NCI-H2227 treated with DMSO at 0.1 percent for 48 hours (cell line): ENCODE measurements at regions not wholly inside any gene's neighbourhood (a gene's known extent, or its start where the extent isn't known, plus 50 kb on each side); places are given as distances from the start of the nearest gene placed in this dataset.

Source experiments
- DNase-seq: peaks from one replicate; lab custom pipeline; 2025; lab: John Stamatoyannopoulos, UW

GRCh38 chr7:25847336-25848070 is 304.5 kb upstream of the NFE2L3 start:
- no peak for DNase-seq

DNA sequence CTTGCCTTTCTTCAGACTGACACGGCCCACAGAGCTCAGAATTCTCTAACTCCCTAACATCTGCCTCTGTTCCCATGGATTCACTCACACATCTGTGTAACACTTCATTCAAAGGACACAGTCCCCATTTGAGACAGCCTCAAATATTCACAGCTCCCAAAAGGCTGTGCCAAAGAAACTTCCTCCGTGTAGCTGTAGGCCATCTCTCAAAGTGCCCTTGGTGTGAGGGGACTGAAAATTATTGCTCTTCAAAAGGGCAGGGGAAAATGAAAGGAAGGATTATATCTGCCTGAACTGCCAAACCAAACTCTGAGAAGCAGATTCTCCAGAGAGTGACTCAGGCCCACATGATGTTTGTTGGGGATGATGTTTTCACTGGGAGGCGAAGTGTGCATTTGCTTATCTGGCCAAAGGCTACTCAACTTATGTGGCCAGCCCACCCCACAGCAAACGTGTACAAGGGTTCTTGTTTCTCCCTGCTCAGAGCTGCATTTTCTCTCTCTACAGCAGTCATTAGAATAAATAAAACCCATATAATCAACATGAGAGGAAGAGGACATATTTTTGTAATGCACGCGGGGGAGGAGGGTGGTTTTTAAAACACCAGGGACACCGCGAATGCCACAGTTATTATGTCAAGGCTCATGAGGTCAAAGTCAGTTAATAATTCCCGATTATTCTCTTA is 302.4 kb upstream of the NFE2L3 start:
- DNase-seq = no peak

GRCh38 chr7:25850216-25850615 is 301.8 kb upstream of the NFE2L3 start:
- DNase-seq = no peak

- no peak for DNase-seq
Observed at GRCh38 chr7:25850735-25851134, 301.3 kb upstream of the NFE2L3 start.

DNA sequence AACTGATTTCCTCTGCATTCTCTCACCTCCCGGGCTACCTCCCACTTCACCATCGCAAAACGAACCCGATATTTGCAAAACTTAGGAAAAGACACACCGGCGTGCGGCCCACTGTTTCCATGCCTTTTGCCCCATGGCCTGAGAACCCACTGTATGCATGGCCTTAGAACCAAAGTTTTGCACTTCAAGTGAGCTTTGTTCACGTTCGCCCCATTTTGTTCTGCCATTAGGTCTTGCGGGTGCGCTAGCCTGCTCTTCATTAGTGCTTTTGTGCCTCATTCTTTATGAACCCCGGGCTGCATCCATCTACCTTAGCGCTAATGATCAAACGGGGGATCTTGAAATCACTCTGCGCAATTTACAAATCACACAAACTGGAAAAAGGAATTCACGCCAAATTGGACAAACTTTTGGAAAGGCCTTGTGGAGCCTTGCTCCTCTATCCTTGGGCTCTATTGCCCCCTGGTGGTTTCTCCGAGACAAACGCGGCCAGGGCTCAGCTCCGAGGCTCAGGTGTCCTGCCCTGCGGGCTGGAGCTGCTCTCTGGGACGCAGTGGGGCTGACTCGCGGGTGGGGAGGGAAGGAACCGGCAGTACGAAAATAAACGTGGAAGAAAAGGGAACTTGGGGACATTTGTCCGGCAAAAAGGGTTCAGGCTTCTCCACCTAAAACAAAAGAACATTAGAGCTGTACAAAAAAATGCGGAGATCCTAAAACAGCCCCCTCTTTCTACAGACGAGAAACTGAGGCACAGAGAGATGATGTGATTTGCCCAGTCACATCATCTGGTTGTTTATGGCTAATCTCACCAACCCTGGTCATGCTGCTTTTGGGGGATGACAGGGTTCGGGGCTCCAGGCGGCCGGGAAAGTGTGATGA is 300.4 kb upstream of the NFE2L3 start:
- DNase-seq = peak; percentile 68

- DNase-seq = peak; percentile 37
Observed at GRCh38 chr7:25852211-25852938, 299.6 kb upstream of the NFE2L3 start.

- DNase-seq = no peak
Observed at GRCh38 chr7:25852939-25853271, 299.1 kb upstream of the NFE2L3 start.

DNA sequence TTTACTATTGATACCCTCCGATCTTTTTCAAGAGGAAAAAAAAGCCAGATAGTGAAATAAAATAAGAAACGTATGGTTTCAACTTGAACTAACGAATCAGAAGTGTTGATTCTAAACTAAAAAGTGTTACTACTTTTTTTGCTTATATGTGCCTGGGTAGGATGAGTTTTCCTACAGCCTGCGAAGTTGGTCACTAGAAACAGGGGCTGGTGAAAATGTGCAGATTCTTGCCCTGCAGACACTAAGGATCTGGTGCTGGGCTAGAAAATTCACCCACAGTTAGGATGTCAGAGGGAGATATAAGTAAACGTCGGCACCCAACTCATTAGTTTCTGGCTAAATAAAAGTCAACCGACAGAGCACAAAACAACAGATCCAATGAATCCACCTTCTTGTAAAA is 298.7 kb upstream of the NFE2L3 start:
- no peak for DNase-seq

GRCh38 chr7:25854059-25854458 is 297.9 kb upstream of the NFE2L3 start:
- DNase-seq = no peak

DNA sequence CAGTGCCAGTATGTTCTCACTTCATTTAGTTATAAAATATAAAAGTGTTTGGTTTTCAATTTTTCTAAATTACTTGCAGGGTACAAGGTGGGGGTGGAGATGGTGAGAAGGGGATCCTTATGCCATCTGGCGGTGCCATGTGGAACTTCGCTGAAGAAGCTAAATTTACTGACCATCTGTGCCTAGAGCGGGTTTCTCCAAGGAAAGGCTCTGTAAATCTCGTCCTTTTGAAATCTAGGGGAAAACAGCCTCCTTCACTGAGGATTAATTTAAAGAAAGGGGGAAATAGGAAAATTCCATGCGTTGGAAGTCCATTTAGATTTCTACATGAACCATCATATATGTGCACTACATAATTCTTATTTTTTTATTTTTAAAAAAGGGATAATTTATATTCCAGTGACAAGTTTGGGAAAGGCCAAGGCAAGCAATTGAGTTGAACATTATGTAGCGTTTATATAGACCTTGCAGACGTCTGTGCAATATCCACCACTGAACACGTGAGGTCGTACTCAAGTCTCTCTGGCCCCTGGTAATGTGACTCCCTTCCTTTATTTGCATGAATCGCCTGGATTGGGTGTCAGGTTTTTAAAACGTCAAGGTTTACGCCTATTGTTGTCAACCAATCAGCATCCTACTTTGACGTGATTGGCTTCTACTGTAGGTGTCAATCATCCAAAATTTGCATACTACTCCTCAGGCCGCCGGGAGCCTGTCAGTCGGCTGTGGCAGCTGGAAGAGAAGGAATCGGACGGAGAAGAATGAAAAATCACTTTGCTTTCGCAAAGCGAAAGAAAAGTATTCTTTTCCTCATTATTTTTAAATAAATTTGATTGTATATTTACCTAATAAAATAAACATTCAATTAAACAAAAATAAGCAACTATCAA is 297.1 kb upstream of the NFE2L3 start:
- peak; percentile 97 for DNase-seq

DNA sequence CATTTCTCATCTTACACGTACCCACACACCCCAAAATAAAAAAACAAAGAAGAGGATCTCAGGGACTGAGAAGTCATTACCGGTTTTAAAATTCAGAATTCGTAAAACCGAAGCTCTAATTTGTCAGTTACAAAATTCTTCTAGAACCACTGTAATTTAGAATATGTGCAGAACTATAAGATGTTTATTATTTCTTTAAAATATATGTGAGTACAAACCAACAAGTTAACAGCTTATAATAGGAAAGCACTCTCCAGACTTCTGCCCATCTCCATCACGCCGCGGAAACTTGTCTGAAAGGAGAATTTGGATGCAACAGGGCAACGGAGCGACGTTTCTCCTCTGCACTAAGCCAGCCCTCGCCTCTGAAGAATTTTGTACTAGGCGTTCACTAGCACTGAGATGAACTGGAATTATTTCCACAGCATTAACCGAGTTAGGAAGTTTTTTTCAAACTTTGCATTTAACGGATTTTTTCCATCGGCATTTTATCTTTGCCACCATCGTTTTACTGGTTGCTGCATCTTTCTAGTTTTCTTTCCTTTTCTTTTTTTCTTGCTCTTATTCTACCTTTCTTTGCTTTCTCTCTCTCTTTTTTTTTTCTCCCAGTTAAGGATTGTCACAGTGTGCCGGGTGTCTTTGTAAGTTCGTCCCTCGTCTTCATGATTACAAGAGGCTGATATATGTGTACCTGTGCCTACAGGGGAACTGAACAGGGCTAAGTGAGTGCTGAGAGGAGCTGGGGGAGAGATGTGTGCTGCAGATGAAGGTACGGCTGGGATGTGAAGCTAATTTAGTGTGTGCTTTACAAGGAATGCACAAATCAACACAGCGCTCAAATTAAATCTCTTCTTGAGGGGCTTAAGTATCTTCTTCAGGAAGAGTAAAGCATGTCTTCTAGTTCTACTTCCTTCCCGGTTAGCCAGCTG is 295.9 kb upstream of the NFE2L3 start:
- DNase-seq = peak; percentile 84

GRCh38 chr7:25857376-25858067 is 294.5 kb upstream of the NFE2L3 start:
- peak; percentile 67 for DNase-seq

DNA sequence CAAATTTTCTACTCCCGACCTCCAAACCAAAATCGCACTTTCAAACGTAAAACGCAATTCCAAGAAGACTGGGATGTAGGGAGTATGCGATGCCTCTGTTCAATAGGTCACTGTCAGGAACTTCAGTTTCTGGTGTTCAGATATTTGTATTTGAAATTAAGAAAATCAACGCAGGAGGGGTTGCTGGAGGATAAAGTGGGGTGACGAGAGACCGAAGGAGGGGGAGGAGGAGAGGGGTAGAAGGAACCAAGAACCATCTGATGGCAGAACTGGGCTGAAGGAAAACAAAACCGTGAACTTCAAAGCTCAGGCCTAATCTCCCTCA is 293.8 kb upstream of the NFE2L3 start:
- DNase-seq = peak; percentile 56

DNA sequence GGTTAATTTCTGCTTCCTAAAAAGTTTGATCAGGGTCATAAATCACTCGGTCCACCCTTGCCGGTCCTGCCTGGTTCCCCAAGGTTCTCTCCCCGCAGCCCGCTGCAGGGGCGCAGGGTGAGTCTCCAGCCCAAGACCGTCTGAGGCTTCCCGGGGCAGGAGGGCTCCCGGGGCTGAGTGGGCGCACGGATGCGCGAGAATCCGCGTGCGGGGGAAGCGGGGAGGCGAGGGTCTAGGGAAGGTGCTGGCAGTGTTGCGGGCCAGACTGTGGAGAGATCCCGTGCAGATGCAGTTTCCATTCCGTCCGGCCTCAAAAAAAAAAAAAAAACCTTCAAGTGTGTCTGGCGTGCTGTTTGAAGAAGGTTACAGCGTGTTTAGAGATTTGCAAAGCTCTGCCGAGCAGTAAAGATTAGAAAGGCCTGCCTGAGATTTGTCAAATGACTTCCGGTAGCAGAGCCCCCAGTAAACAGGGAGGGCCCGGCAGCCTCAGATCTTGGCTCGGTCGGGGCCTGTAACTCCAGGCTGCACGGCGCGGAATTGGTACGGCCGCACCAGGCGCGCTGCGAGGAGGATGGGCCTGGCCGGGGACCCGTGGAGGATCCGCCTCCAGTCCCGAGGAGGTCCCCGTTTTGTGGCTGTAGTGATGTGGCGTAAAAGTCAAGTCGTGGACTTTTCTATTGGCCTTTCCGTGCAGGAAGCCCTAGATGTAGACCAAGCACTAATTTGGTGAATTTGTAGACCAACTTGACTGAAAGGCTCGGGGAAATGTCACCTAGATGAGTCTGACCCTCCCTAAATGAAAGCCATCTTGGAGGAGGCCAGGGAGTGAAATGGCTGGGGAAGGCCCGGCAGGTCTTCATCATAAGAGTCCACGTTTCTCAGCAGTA is 293.2 kb upstream of the NFE2L3 start:
- peak; percentile 51 for DNase-seq

DNA sequence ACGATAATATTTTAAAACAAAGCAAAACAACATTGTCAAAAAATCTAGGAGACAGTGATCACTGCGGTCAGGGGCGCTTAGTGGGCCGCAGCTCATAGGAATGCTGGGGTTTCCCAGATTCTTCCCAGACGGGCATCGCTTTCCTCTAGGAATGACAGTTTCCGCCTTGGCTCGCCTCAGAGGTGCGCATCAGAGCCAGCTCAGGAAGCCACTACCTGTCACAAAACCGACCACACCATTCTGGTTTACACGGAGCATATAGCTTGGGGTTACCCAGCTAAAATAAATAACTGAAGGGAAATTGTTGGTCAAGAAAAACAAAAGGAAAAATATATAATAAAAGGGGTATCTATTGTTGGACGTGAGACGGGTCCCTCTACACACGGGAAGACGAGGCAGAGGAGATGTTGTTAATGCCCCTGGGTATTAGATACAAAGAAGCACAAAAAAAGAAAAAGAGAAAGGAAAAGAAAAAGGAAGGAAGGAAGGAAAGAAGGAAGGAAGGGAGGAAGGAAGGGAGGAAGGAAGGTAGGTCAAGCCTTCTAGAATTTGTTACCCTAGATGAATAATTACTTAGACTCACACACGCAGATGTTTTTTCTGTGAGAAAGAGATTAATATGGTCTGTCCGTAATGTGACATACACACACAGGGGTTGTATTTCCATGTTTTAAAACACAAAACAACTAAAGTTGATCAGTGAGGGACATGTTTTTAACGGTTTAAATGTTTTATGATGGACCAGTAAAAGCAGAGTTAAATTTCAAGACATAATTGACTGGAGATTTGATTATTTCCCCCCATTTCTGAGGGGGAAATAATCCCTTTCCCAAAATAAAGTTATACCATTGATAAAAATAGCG is 292.4 kb upstream of the NFE2L3 start:
- DNase-seq = peak; percentile 47

GRCh38 chr7:25860275-25861163 is 291.5 kb upstream of the NFE2L3 start:
- DNase-seq = peak; percentile 62

DNA sequence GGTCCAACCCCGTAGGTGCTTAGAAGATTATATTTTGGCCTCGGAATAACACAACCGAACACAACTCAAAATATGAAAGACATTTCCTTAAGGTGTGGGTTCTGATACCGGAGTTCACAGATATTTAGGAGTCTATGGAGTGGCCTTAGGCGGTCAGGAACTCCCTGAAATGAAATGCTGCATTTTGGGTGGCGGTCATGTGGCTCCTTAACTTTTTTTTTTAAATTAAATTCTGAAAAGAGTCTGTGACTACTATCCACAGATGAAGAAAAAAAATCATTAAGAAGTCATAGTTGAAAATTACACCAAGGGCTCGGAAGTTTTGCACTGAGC is 290.9 kb upstream of the NFE2L3 start:
- peak; percentile 26 for DNase-seq
